Muscle of back (tissue), 3 donors: ENCODE measurements at regions not wholly inside any gene's neighbourhood (a gene's known extent, or its start where the extent isn't known, plus 50 kb on each side); places are given as distances from the start of the nearest gene placed in this dataset.
"Not testable (repeated sequence)": the region's sequence is repeated elsewhere in the genome, so short reads cannot be mapped to it uniquely, and the experiment has no call there.

ENCODE experiments used
- DNase-seq, 3 donors: peaks; one replicate each; pipeline versions ENCODE4 v3.0.0 to v3.0.0-alpha.2; 2013

DNA sequence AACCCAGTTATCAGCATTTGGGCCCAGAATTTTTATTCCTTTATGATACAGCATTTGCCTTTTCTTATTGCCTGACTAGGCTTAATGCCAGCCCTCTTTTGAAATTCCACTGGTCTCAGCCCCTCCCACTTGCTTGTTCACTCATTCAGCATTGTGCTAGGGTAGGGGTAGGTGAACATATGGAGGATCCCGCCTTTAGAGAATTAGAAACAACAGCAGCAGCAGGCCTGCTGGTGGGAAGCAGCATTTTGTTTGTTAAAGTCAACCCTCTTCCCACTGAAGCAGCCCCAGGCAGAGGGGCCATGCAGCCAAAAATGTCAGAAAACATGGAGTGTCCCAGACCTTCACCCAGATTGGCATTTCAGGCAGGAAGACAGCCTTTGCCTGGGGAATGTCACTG, 1355.2 kb downstream of the CDH8 start:
- DNase-seq, result no peak

DNA sequence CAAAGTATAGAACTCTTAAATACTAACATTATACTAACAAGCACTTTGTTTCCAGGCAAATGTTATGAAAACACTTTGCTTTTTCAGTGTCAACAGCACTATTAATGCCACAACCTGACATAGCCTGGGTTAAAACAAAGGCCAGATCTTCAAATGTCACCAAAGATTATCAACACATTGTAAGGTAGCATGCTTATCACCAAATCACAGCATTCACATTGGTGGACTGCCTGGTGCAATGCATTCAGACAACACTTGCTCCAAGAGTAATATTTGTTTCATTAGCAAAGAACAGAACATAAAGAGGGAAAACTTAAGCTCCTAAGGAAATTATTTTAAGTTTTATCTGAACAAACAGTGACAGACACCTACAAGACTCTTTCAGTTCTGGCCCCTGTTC, 1361.2 kb downstream of the CDH8 start:
- DNase-seq, result no peak

DNA sequence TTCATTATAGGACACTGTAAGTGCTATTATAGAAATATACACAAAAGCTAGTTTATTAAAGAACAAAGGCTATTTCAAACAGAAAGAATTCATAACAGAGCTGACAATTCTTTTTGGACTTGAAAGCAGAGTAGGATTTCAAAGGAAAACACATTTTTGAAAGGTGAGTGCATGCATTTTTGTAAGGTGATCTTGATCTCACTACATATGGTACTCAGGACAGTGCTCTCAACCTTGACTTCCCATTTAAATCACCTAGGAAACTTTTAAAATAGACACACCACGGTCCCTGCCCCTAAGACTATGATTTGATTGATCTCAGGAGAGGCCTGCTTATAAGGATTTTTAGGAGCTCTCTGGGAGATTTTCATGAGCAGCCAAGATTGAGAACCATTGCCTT, 1362.0 kb downstream of the CDH8 start:
- DNase-seq, result no peak

DNA sequence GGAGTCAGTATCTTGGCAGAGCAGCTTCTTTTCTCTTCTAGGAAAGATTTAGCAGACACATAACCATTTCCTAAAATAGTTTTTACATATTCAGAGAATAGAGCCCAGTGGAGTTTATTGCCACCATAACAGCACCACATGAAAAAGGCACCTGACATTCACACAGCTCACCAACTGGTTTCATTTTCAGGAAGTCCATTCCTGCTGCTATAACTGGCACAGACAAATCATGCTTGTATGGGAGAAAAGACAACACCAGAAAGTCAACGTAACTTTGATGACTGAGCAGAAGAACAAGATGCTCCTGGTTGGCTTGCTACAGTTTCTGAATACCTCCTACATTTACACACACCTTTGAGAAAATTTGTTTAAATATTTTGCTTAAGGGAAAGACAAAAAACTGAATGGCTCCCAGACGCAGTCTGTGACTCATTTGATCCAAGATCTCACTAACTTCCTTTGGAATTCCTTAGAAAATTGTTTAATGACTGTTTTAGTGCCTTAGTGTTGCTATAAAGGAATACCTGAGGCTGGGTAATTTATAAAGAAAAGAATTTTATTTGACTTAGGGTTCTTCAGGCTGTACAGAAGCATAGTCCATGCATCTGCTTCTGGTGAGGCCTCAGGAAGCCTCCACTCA, 1380.6 kb downstream of the CDH8 start:
- DNase-seq, result no peak

DNA sequence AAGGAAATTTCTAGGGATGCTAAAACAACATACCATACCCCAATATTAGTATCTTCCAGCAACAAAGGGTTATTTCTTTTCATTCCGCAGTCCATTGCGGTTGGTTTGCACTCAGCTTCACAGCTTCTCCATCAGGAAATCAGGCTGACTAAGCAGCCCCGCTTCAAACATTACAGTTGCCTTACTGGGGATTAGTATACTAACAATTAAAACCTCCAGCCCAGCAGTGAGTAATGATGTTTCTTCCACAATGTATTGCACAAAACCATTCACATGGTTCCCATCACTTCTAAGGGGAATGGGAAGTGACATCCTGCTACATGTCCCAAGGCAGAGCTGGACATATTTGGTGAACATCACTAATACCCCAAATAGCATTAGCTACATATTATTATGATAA, 1384.9 kb downstream of the CDH8 start:
- peak in 1 of 3 donors; percentile 4 for DNase-seq

DNA sequence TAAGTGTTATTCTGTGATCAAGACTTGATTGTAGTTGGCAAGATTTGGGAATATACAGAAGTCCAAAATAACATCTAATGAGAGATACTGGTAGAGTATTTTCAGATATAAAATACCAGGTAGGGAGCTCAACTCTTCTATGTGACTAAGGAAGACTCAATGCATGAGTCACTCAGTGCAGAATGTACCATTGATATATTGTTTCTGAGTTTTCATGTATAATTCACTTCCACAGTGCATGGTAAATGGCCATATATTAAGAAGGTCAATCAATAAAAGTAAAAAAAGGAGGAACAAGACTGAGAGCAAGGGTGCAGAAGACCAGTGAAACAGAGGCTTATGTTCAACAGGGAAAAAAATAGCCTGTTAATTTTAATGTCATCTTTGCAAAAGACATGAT, 1387.9 kb downstream of the CDH8 start:
- peak in 1 of 3 donors; percentile 9 for DNase-seq

DNA sequence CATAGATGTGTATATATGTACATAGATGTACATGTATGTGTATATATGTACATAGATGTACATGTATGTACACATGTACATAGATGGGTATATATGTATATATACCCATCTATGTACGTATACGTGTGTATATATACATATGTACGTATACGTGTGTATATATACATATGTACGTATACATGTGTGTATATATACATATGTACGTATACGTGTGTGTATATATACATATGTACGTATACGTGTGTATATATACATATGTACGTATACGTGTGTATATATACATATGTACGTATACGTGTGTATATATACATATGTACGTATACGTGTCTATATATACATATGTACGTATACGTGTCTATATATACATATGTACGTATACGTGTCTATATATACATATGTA, 1388.8 kb downstream of the CDH8 start:
- DNase-seq, result not testable (repeated sequence)

DNA sequence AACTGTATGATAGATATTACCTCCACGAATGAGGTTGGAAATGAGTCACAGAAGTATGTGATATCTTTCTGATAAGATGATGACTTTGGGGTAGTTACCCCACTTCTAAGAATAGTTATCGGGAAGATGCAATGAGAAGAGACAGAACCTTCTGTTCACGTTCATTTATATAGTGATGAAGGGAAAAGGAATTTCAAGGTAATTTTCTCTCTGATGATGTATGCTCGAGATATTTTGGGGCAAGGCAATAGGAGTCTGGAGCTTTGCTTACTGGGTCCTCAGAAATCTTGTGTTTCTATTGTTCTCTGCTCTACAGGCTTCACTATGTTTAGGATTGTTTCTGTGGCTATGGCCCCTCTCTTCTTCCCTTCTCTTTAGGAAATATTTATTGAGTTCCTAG, 1389.6 kb downstream of the CDH8 start:
- no peak for DNase-seq

DNA sequence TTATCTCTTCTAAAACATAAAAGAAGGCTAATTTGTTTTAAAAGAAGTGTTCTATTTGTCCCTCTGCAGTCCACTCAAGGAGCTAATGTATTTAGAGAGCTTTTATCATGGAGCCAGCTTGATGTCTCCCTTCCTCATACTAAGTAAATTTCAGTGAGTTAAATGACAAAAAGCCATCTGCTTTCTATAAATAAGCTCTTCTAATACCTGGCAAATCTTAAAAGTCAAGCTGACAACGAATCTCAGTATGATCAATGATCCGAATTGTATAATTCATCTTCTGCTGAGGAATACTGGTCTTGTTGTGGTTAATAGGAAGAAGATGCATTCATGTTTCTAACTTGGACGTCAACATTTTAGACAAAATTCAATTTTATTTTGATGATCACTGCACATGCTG, 1390.7 kb downstream of the CDH8 start:
- no peak for DNase-seq

DNA sequence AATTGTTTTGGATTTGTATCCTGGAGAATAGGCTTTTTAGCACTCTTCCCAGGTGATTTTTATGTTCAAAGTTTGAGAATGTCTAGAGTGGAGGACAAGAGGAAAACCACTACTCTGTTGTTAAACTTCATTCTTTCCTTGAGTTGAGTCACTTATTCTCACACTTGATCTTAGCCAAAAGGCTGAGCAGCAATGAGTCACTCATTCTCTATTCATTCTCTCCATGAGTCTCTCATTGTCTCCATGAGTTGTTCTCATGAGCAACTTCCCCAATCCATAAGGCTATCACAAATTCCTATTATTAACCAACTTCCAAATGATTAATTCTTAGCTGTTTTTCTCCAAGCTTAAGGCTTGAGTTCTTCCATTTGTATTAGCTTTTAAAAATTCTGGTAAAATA, 1393.3 kb downstream of the CDH8 start:
- peak in 1 of 3 donors; percentile 46 for DNase-seq

DNA sequence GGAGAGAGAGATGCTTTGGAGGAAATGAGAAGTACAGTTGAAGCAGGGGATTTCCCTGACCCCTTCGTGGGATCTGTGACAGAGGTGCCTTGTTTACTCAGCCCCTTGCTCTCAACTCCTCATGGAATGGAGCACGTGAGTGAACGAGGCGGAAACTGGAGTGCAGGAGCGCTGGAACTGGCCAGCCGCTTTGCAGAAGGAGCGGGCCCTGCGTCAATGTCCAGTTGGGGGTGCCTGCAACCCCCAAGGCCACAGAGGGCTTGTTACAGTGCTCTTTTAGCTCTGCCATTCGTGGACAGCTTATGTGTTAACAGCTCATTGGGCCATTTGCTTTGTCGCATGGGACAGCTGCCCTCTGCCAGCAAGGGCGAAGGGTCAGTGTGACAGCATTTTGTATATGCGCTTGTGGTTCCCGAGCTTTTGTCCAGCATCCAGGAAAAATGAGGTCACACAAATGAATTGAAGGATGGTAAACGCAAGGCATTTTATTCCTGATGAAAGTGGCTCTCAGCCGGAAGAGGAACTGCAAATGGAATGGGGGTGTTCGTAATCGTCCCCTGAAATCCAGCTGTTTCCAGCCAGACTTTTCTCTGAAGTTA, 1395.1 kb downstream of the CDH8 start:
- no peak for DNase-seq

DNA sequence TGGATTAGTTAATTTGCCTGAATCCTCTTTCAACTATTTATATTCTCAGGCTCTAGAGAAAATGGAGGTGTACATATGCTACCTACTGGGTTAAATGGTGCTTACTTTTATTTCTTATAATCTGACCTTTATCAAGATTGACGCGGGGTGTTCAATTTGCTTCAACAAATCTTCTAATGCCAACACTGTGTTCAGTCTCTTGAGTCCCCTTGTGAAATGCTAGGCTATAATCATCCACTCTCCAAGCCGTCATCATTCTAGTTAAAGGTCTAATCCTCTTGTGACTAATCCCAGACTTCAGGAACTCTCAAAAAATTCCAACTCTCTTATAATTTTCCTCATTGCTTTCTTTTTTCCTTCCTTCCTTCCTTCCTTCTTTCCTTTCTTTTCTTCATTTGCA, 1396.2 kb downstream of the CDH8 start:
- no peak for DNase-seq

DNA sequence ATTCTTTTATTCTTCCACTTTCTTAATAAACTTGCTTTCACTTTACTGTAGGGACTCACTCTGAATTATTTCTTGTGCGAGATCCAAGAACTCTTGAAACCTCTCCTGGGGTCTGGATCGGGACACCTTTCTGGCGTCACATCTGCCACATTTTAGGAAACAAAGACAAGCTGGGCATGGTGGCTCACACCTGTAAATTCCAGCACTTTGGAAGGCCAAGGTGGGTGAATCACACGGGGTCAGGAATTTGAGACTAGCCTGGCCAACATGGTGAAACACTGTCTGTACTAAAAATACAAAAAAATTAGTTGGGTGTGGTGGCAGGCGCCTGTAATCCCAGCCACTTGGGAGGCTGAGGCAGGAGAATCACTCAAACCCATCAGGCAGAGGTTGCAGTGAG, 1399.6 kb downstream of the CDH8 start:
- DNase-seq, result not testable (repeated sequence)

DNA sequence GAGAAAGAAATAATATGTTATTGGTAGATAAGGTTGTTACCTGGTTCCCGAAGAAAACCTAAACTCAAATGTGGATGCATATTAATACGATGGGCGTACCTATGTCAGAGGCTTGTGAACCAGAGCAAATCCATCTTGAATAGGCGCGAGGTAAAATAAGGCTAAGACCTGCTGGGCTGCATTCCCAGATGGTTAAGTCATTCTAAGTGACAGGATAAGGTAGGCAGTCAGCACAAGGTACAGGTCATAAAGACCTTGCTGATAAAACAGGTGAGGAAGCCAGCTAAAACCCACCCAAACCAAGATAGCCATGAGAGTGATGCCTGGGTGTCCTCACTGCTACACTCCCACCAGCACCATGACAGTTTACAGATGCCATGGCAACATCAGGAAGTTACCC, 1400.1 kb downstream of the CDH8 start:
- DNase-seq, result no peak

DNA sequence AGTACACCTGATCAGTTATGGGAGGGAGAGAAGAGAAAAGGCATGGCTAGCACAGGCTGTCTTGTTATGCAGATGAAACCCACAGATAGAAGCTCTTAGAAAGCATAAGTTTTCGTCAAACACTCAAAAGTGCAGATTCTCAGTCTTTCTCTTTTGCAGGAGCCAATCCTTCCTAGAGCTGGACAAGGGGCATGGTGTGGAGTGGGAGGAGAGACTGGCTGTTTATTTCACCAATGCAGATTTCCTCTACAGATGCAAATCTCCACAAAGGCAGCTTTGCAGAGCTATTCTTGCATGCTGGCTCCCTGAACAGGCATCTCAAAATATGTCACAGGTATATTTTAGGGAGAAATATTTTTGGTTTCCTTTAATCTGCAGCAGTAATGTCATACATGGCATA, 1400.7 kb downstream of the CDH8 start:
- DNase-seq, result no peak

DNA sequence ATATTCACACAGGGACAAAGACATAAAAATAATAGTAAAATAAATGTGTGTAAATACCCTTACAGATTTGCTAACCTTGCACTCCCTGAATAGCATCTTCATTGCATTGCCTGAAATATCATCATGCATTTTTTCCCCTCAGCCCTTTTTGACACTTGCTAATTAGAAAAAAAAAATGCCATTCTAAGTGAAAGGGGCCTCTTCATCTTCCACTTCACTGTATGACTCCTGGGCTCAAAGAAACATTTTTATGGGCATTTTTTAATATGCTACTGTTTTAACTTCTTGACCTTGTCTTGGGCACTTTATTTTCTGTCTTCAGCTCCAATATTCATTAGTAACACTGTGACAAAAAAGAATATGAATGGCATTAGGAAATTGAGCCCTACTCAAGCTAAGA, 1424.4 kb downstream of the CDH8 start:
- DNase-seq, result no peak

DNA sequence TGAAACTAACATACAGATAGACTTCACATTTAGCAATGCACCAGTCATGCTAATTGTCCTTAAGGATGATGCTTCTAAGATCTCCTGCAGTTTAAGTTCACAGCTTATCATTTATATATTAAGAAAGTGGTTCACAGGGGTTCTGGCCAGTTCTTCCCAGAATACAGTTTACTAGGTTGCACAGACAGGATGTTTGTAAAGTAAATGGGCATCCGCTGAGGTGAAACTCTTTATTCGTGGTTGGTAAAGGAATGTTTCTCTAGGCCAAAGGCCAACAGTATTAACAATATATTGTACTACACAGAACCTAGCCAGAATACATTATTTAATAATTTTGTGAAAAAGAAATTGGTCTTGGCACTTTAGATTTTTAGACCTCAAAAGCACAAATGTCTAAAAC, 1427.3 kb downstream of the CDH8 start:
- DNase-seq, result no peak

DNA sequence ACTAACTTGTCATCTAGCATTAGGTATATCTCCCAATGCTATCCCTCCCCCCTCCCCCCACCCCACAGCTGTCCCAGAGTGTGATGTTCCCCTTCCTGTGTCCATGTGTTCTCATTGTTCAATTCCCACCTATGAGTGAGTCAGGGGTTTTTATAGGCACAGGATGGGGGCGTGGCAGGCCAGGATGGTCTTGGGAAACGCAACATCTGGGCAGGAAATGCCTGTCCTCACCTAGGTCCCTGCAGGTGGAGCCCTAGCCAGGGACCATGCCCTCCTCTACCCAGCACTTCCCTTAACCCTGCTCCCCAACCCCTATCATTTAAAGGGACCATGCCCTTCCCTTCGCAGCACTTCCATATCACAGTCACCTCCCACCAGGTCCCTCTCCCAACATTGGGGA, 1430.6 kb downstream of the CDH8 start:
- not testable (repeated sequence) for DNase-seq

DNA sequence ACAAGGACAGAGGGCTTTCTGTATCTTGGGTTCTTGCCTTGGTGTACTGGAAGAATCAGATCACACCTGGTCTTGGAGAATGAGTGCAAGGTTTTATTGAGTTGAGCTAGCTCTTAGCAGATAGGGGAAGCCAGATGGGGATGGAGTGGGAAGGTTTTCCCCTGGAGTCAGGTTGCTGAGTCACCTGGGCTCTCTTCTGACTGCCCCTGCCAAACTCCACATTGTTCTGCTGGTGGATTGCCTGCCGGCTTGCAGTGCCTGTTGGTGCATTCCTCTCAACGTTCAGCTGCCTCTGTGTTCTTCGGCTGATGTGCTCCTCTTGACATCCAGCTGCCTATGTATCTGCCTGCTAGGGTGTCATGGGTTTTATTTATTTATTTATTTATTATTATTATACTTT, 1431.1 kb downstream of the CDH8 start:
- DNase-seq, result no peak

DNA sequence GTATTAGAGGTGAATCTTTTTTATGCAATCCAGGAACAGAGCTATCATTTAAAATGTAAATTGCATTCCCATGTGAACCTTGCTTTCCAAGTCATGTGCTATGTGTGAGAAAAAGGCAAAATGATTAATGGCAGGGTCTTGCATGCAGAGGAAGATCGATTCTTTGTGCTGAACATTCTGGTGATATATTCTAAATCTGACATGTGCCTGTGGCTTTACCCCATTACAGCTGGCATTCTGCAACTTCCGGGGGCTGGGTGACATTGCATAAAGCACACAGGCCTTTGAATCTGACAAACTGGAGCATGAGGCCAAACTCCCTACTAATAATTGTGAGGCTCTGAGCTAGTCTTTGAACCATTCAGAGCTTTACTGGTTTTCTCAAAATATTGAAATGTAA, 1449.7 kb downstream of the CDH8 start:
- DNase-seq, result no peak

DNA sequence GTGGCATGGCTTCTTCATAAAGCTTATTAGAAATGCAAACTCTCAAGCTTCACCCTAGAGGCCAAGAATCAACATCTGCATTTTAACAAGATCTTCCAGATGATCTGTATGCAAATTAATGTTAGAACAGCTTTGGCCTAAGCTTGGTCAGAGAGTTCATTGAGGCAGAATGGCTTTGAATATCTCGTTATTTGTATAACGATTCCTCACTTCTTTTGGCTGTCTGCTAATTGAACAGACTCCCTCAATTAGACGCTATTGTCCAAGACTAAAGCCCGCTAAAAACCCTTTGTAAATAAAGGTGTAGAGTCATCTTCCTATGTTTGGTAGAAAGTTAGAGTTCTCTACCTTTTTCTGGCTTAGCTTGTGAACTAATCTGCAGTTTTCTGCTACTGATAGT, 1453.7 kb downstream of the CDH8 start:
- DNase-seq, result no peak

DNA sequence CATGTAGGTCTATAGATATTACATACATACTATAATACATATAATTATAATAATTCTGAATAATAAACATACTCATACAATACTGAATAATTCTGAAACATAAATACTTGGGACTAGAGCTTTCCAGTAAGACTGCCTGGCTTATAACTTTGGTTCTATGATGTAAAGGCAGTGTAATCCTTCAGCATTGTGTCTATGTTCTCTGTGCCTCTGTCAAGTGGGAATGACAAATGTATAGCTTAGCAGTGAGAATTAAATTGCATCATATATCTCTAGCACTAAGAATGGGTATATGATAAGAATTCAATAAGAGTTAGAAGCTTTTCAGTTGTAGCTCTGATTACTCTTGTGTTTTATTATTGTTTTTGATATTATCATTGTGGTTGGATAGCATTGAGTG, 1469.3 kb downstream of the CDH8 start:
- no peak for DNase-seq

DNA sequence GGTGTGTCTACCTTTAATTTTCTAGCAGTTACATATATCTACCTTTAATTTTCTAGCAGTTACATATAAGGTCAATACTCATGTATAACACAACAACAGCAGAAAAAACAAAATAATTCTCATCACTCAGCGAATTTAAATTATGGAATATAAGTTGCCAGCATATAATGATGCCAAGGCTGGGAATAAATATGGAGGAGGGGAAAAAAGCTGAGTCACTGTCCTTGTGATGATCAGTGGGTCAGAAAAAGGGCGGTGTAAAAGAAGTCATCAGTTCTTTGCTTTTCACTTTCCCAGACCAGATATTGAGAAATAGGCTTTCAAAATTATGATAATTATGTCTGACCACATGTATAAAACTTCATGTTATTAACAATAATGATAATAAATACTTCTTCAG, 1471.7 kb downstream of the CDH8 start:
- no peak for DNase-seq

DNA sequence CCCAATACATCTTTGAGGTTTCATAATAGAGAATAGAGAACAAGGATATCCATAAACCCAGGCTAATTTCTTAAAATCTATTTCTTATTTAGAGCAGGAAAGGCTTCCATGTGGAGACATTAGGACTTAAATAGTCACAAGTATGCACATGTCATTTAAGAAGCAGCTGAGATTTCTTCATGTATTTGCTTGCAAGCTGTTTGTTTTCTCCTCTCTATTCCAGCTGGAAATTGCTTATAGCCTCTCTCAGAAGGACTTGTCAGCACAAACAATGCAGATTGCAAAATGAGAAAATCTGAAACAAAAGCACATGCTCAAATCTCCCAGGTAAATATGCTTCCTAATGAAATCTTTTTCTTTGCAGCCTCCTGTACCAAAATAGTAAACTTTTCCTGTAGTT, 1473.1 kb downstream of the CDH8 start:
- DNase-seq, result no peak
